DND-41 (cell line): ENCODE measurements at regions not wholly inside any gene's neighbourhood (a gene's known extent, or its start where the extent isn't known, plus 50 kb on each side); places are given as distances from the start of the nearest gene placed in this dataset.
A peak's percentile ranks its signal among the peaks of the same experiment; 100 is the strongest.

ENCODE experiments used
- ATAC-seq: fragments of 200-7000 bp; cut with Tn5 transposase; 3 replicates; pipeline ENCODE4 v1.9.1; 2021; ENCODE audit warnings: low read depth; ENCODE audit not compliant: insufficient read depth
- DNase-seq: peaks from one replicate; pipeline ENCODE4 v3.0.0-alpha.2; 2020
- H2AFZ ChIP-seq: 2 replicates; pipeline ENCODE4 v1.6.0; 2012; ENCODE audit warnings: low read depth, low read length
- H3K27ac ChIP-seq: 2 replicates; pipeline ENCODE4 v1.5.1; 2012; ENCODE audit warnings: low read length, inconsistent platforms
- H3K27me3 ChIP-seq: fragments of 200-600 bp; sonication (generic); 2 replicates; pipeline ENCODE4 v1.6.0; 2012; ENCODE audit warnings: low read length, mild to moderate bottlenecking, inconsistent platforms; ENCODE audit not compliant: insufficient read depth, poor library complexity
- H3K36me3 ChIP-seq: 2 replicates; pipeline ENCODE4 v1.5.1; 2012; ENCODE audit warnings: low read length, inconsistent platforms; ENCODE audit not compliant: insufficient read depth
- H3K4me1 ChIP-seq: 2 replicates; pipeline ENCODE4 v1.5.1; 2012; ENCODE audit warnings: mild to moderate bottlenecking, low read length; ENCODE audit not compliant: insufficient read depth
- H3K4me2 ChIP-seq: 2 replicates; pipeline ENCODE4 v1.6.0; 2012; ENCODE audit warnings: mild to moderate bottlenecking, moderate library complexity, low read length, inconsistent platforms; ENCODE audit not compliant: insufficient read depth
- H3K4me3 ChIP-seq, 2 experiments: fragments of 200-600 bp in 1 of 2; shearing (Covaris generic) in 1 of 2; 2 replicates each; pipeline ENCODE4 v1.5.1; 2012 to 2016; ENCODE audit warnings: inconsistent platforms in 2 of 2, low read length in 2 of 2, mild to moderate bottlenecking in 2 of 2, low read depth in 1 of 2, moderate library complexity in 1 of 2
- H3K79me2 ChIP-seq: 2 replicates; pipeline ENCODE4 v1.6.0; 2012; ENCODE audit warnings: low read length, inconsistent platforms; ENCODE audit not compliant: insufficient read depth
- H3K9ac ChIP-seq: 2 replicates; pipeline ENCODE4 v1.6.0; 2012; ENCODE audit warnings: low read depth, mild to moderate bottlenecking, inconsistent platforms, low read length, moderate library complexity
- H3K9me3 ChIP-seq: 2 replicates; pipeline ENCODE4 v1.5.1; 2012; ENCODE audit warnings: low read length, moderate library complexity, mild to moderate bottlenecking, inconsistent platforms; ENCODE audit not compliant: insufficient read depth, severe bottlenecking
- H4K20me1 ChIP-seq: 2 replicates; pipeline ENCODE4 v1.6.0; 2012; ENCODE audit warnings: low read length; ENCODE audit not compliant: insufficient read depth
- CTCF ChIP-seq: IDR thresholded peaks from 2 replicates; pipeline ENCODE4 v1.5.1; 2012; ENCODE audit warnings: borderline replicate concordance, low read length, moderate library complexity, mild to moderate bottlenecking; ENCODE audit not compliant: poor library complexity, severe bottlenecking; ENCODE audit errors: extremely low read depth
- EZH2 ChIP-seq: IDR thresholded peaks from 3 replicates; pipeline ENCODE4 v1.6.1; 2012; ENCODE audit warnings: borderline replicate concordance, low read depth, mild to moderate bottlenecking, moderate library complexity, low read length, inconsistent platforms; ENCODE audit not compliant: severe bottlenecking

DNA sequence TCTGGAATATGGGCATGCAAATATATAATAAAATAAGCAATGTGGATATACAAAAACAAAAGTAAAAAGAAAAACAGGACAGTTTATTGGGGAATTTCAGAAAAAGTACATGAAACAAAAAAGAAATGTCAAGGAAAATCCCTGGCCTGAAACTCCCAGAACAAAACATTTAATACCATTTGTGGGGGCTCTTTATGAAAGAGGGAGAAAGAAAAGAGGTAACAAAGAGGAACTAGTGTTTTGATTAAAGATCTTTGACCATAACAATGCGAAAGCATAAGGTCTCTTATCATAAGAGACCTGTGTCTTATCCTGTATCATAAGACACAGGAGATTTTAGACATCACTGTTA, 88.6 kb upstream of the ARID1B start:
- H3K79me2 ChIP-seq = no peaks in the 10 kb centered on the region
- no peak for DNase-seq
- peak overlapping the region; percentile 93; the same call in 1 of the 2 replicates for H2AFZ ChIP-seq
- no peaks in the 10 kb centered on the region for H3K36me3 ChIP-seq
- H4K20me1 ChIP-seq = no peaks in the 10 kb centered on the region
- no peak overlapping the region for H3K4me2 ChIP-seq
- ATAC-seq = no peak
- H3K9ac ChIP-seq = no peak overlapping the region
- no peak for TF ChIP-seq EZH2
- TF ChIP-seq CTCF = no peak
- H3K27me3 ChIP-seq = no peaks in the 10 kb centered on the region
- no peak overlapping the region for H3K4me3 ChIP-seq
- H3K27ac ChIP-seq = no peak overlapping the region
- peaks cover 21% of the 10 kb centered on the region for H3K4me1 ChIP-seq
- no peaks in the 10 kb centered on the region for H3K9me3 ChIP-seq

DNA sequence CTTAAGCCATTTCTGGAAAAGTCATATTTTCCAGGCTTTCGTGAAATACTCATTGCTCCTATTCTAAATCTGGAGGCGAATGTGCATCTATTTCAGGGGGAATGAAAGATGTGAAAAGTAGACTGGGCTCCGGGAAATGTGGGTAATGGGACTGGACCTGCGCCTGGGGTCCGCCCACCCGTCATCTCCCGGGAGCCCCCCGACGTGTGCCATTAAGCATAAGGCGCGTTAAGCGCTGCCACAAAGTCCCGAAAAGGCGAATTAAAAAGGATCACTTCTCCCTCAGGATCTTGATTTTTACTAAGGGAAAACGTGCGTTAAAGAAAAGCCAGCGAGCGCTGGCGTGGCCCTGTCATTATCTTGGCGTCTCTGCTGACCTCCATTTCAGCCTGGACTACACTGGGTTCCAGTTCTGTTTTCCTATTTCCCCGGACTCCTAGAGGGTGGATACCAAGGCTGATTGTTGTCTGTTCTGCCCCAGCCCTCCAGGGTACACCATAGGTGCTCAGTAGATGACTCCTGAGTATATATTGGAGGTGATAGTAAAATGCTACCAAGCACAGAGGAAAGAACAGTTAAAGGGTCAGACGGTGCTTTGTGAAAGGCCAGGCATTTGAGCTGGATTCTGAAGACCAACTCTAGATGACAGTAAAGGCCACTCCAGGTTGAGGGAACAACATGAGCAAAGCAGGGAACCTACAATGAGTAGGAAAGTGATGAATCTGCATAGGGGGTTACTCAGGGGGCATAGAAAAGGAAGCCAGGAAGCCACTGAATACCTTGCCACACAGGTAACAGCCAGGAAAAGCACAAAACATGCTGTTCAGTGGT, 89.2 kb upstream of the ARID1B start:
- ATAC-seq (no peak), DNase-seq (no peak)
- Histone ChIP-seq H3K9ac (peak overlapping the region; percentile 97), H4K20me1 (no peaks in the 10 kb centered on the region), H3K36me3 (no peaks in the 10 kb centered on the region), H3K4me1 (peaks cover 21% of the 10 kb centered on the region), H2AFZ (peak overlapping the region; percentile 93), H3K4me3 (peak overlapping the region; percentile 40 to 61; a peak in 3 of 4 replicates), H3K4me2 (peak overlapping the region; percentile 76), H3K9me3 (no peaks in the 10 kb centered on the region), H3K27me3 (no peaks in the 10 kb centered on the region), H3K27ac (peak overlapping the region; percentile 65), H3K79me2 (no peaks in the 10 kb centered on the region)
- no peak for TF ChIP-seq CTCF
- no peak for TF ChIP-seq EZH2

DNA sequence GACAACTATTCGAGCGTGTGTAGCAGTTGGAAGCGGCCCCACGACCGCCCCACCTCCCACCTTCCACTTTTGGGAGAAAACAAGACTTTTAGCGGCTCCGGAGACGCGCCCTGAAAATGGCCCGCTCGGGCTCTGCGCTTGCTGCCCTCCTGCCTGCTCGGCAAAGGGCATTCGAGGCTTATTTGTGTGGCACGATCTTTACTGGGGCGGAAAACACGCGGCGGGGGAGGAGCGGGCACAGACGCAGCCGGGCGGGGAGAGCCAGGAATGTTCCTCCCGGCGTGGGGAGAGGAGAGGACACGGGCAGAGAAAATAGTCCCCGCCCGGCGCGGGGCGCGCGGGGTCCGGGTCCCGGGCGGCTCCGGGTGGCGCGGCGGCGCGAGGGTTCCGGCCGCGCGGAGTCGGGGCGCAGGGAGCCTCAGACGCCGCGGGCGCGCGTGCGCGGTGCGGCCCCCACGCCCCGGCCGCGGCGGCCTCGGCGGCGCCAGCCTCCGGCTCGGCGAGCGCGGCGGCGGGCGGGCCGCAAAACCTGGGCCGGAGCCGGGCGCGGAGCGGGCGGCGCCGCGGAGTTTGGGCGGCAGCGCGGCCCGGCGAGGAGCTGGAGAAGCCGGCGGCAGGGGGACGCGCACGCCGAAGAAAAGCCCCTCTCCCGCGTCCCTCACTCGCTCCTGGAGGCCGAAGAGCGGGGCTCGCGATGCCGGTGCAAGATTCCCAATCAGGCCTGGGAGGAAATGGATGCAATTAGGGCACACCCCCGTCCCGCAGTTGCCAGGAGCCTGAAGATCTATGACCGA, 90.0 kb upstream of the ARID1B start:
- Histone ChIP-seq H3K9ac (peak overlapping the region; percentile 97), H3K27me3 (peaks cover 4% of the 10 kb centered on the region), H3K9me3 (no peaks in the 10 kb centered on the region), H4K20me1 (no peaks in the 10 kb centered on the region), H3K27ac (peak overlapping the region; percentile 98), H3K79me2 (no peaks in the 10 kb centered on the region), H3K4me2 (peak overlapping the region; percentile 82), H3K4me1 (peaks cover 21% of the 10 kb centered on the region), H3K36me3 (no peaks in the 10 kb centered on the region), H2AFZ (peak overlapping the region; percentile 93), H3K4me3 (peak overlapping the region; percentile 78 to 83)
- ATAC-seq (peak; percentile 84), DNase-seq (peak; percentile 82)
- TF ChIP-seq EZH2 (no peak), CTCF (no peak)
